ENCODE measurements at regions not wholly inside any gene's neighbourhood (a gene's known extent, or its start where the extent isn't known, plus 50 kb on each side); places are given as distances from the start of the nearest gene placed in this dataset.

DNA sequence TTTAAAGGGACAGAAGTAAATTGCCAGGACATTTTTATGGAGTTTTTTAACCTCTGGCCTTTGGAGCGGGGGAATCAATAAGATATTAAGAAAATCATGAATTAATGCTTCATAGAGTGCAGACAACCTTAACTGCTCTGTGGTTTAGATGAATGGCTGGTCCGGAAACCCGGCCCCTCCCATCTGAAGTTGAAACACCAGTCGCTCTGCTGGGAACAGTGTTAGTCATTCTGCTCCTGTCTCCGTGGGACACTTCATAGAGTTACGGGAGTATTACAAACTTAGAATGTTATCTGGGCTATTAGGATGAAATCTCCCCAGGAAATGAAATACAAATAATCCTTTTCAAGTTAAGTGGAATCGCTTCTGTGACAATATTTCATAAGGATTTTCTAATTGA, 110.1 kb upstream of the IRX2 start:
- ATAC-seq (ENCODE audit: low read depth): no peak
- H3K27me3 Mint-ChIP-seq: no peaks in the 10 kb centered on the region
- intact Hi-C loops (cut with micrococcal nuclease): no loop called here

DNA sequence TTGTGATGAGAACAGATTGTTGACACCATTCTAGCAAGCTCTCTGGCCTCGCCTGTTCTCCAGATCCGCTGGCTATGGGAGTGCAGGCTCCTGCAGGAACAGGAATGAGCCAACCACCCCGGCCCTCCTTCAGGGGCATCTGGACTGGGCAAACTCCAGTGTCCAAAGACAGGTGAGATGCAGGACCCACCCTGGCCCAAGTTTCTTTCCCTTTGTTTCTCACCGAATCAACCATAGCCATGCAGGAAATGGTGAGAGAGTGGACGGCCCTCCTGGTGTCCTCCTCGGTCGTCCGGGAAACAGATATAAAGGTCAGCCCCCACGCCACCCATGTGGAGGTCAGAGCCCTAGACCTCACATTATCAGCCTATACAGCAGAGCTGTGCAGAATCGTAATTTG, 108.6 kb upstream of the IRX2 start:
- Histone ChIP-seq H3K4me1 (ENCODE audit: control insufficient read depth in 2 of 2, insufficient read depth in 2 of 2, low read length in 2 of 2) (no peaks in the 10 kb centered on the region), H3K9me3 (ENCODE audit: control extremely low read depth in 1 of 3, control insufficient read depth in 2 of 3, insufficient read depth in 1 of 3, low read length in 2 of 3) (peaks cover 0 to 30% (median 0%) of the 10 kb centered on the region in 3 donors), H3K27me3 (replicated peaks in 1 of 4; ENCODE audit: control extremely low read depth in 1 of 4, control insufficient read depth in 3 of 4, insufficient read depth in 4 of 4, low read length in 3 of 4) (no peaks in the 10 kb centered on the region), H4K20me1 (ENCODE audit: control insufficient read depth, insufficient read depth, low read length, poor library complexity, severe bottlenecking) (no peaks in the 10 kb centered on the region), H3K36me3 (replicated peaks in 1 of 2; ENCODE audit: control extremely low read depth in 1 of 2, control insufficient read depth in 1 of 2, extremely low read depth in 1 of 2, insufficient read depth in 2 of 2, low read length in 1 of 2) (no peaks in the 10 kb centered on the region), H3K4me2 (replicated peaks; ENCODE audit: low read depth, low read length, poor library complexity, severe bottlenecking) (no peak overlapping the region), H3K79me2 (ENCODE audit: control insufficient read depth, insufficient read depth, low read length) (no peaks in the 10 kb centered on the region), H3K4me3 (ENCODE audit: control extremely low read depth in 1 of 5, extremely low read depth in 1 of 5, insufficient read depth in 1 of 5, low read depth in 2 of 5, low read length in 4 of 5) (no peak overlapping the region), H2AFZ (ENCODE audit: insufficient read depth, low read depth, low read length, poor library complexity, severe bottlenecking) (no peak overlapping the region), H3K9ac (ENCODE audit: low read length) (no peak overlapping the region), H3K27ac (ENCODE audit: low read length in 2 of 2) (no peak overlapping the region)
- ChIA-PET CTCF (no interaction called here), POLR2A (no interaction called here)
- no peak for DNase-seq
- intact Hi-C loops (cut with micrococcal nuclease): no loop called here
- 60% methylated on average over 6 of the region's 10 CpGs for WGBS (ENCODE audit: insufficient coverage)
- H3K27ac Mint-ChIP-seq: no peak overlapping the region
- no peak overlapping the region for H3K4me3 Mint-ChIP-seq
- ATAC-seq (ENCODE audit: low read depth): no peak
- no peaks in the 10 kb centered on the region for H3K27me3 Mint-ChIP-seq
- no peaks in the 10 kb centered on the region for H3K9me3 Mint-ChIP-seq (ENCODE audit: insufficient read depth)
- no peaks in the 10 kb centered on the region for H3K4me1 Mint-ChIP-seq
- TF ChIP-seq EZH2 (IDR thresholded peaks at IDR 0.05; ENCODE audit: borderline replicate concordance, insufficient read depth, low read depth, low read length, poor library complexity, severe bottlenecking): no peak
- TF ChIP-seq, protein P1, sequence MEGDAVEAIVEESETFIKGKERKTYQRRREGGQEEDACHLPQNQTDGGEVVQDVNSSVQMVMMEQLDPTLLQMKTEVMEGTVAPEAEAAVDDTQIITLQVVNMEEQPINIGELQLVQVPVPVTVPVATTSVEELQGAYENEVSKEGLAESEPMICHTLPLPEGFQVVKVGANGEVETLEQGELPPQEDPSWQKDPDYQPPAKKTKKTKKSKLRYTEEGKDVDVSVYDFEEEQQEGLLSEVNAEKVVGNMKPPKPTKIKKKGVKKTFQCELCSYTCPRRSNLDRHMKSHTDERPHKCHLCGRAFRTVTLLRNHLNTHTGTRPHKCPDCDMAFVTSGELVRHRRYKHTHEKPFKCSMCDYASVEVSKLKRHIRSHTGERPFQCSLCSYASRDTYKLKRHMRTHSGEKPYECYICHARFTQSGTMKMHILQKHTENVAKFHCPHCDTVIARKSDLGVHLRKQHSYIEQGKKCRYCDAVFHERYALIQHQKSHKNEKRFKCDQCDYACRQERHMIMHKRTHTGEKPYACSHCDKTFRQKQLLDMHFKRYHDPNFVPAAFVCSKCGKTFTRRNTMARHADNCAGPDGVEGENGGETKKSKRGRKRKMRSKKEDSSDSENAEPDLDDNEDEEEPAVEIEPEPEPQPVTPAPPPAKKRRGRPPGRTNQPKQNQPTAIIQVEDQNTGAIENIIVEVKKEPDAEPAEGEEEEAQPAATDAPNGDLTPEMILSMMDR (IDR thresholded peaks at IDR 0.05): no peak

More for the DNA sequence above, 110.1 kb upstream of the IRX2 start:
- Histone ChIP-seq H2AFZ (ENCODE audit: insufficient read depth, low read depth, low read length, poor library complexity, severe bottlenecking) (no peak overlapping the region), H3K4me1 (ENCODE audit: control insufficient read depth in 2 of 2, insufficient read depth in 2 of 2, low read length in 2 of 2) (no peaks in the 10 kb centered on the region), H3K9me3 (ENCODE audit: control extremely low read depth in 1 of 3, control insufficient read depth in 2 of 3, insufficient read depth in 1 of 3, low read length in 2 of 3) (peaks cover 0 to 42% (median 0%) of the 10 kb centered on the region in 3 donors), H4K20me1 (ENCODE audit: control insufficient read depth, insufficient read depth, low read length, poor library complexity, severe bottlenecking) (no peaks in the 10 kb centered on the region), H3K27me3 (replicated peaks in 1 of 4; ENCODE audit: control extremely low read depth in 1 of 4, control insufficient read depth in 3 of 4, insufficient read depth in 4 of 4, low read length in 3 of 4) (no peaks in the 10 kb centered on the region), H3K36me3 (replicated peaks in 1 of 2; ENCODE audit: control extremely low read depth in 1 of 2, control insufficient read depth in 1 of 2, extremely low read depth in 1 of 2, insufficient read depth in 2 of 2, low read length in 1 of 2) (no peaks in the 10 kb centered on the region), H3K9ac (ENCODE audit: low read length) (no peak overlapping the region), H3K4me3 (ENCODE audit: control extremely low read depth in 1 of 5, extremely low read depth in 1 of 5, insufficient read depth in 1 of 5, low read depth in 2 of 5, low read length in 4 of 5) (no peak overlapping the region), H3K79me2 (ENCODE audit: control insufficient read depth, insufficient read depth, low read length) (no peaks in the 10 kb centered on the region), H3K27ac (ENCODE audit: low read length in 2 of 2) (no peak overlapping the region), H3K4me2 (replicated peaks; ENCODE audit: low read depth, low read length, poor library complexity, severe bottlenecking) (no peak overlapping the region)
- no peak overlapping the region for H3K4me3 Mint-ChIP-seq
- no peak overlapping the region for H3K27ac Mint-ChIP-seq
- CTCF ChIA-PET: no interaction called here
- no peak for DNase-seq
- H3K9me3 Mint-ChIP-seq (ENCODE audit: insufficient read depth): no peaks in the 10 kb centered on the region
- no peaks in the 10 kb centered on the region for H3K4me1 Mint-ChIP-seq
- POLR2A ChIA-PET: no interaction called here
- 82% methylated on average over 3 of the region's 7 CpGs for WGBS (ENCODE audit: insufficient coverage)
- TF ChIP-seq, protein P1 (IDR thresholded peaks at IDR 0.05): no peak
- no peak for TF ChIP-seq EZH2 (IDR thresholded peaks at IDR 0.05; ENCODE audit: borderline replicate concordance, insufficient read depth, low read depth, low read length, poor library complexity, severe bottlenecking)
